Stimulated activated effector memory CD8-positive, alpha-beta T cell treated with anti-CD3 and anti-CD28 coated beads, Interleukin-12 subunit alpha, Interleukin-12 subunit beta, amount 100 ng/mL, for 72 hours (primary cell): ENCODE measurements at regions not wholly inside any gene's neighbourhood (a gene's known extent, or its start where the extent isn't known, plus 50 kb on each side); places are given as distances from the start of the nearest gene placed in this dataset.

Experiments used
- ATAC-seq: fragments of 150-1000 bp; cut with Tn5 transposase; 2 replicates; pipeline ENCODE4 v1.10.0; 2021
- DNase-seq, 2 donors: peaks; one replicate each; pipeline ENCODE4 v3.0.0; 2021 to 2022; ENCODE audit warnings: low spot score in 2 of 2
- H3K27ac Mint-ChIP-seq: one replicate; pipeline ENCODE4 v1.8.0; 2022; ENCODE audit warnings: mild to moderate bottlenecking, mixed read lengths
- H3K36me3 Mint-ChIP-seq: one replicate; pipeline ENCODE4 v1.8.0; 2022; ENCODE audit warnings: mild to moderate bottlenecking, mixed read lengths
- H3K4me1 Mint-ChIP-seq: one replicate; pipeline ENCODE4 v1.8.0; 2022; ENCODE audit warnings: mixed read lengths
- H3K4me3 Mint-ChIP-seq: one replicate; pipeline ENCODE4 v1.8.0; 2022; ENCODE audit warnings: mild to moderate bottlenecking, mixed read lengths
- H3K9me3 Mint-ChIP-seq: one replicate; pipeline ENCODE4 v1.8.0; 2022; ENCODE audit warnings: mixed read lengths

DNA sequence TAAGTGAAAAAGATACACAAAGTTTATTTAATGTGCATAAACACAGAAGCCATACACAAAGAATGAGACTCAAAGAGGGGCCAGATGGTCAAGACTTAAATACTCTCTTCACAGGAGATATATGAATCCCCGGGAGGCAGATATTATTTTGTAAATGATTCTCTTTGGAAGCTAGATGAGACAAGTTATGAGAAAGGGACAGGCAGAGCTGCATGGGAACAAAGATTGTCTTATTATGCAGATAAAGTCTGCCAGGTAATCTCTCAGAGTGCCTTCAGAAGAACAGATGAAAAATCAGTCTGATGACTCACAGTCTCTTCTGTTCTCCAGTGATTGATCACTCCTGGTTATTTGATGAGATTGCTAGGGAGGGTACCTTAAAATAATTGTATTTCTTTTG lies 89.0 kb downstream of the NAF1 start:
- no peak for ATAC-seq
- H3K36me3 Mint-ChIP-seq: no peaks in the 10 kb centered on the region
- no peaks in the 10 kb centered on the region for H3K9me3 Mint-ChIP-seq
- H3K27ac Mint-ChIP-seq: no peak overlapping the region
- no peak overlapping the region for H3K4me3 Mint-ChIP-seq
- DNase-seq: no peak
- no peaks in the 10 kb centered on the region for H3K4me1 Mint-ChIP-seq

DNA sequence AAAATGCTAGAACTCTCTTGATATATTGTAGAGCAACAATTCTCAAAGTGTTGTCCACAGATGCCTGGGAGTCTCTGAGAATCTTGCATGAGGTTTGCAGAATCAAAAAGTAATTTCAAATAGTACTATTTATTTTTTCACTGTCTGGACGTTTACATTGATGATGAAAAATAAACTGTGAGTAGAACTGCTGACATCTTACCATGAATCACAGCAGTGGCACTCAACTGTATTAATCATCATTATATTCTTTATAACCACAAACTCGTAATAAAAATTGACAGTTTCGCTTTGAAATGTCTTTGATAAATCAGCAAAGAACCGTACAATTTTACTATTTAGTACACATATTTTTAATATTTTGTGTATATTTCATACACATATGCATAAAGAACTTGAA lies 94.5 kb downstream of the NAF1 start:
- no peak overlapping the region for H3K4me3 Mint-ChIP-seq
- ATAC-seq (no peak), DNase-seq (no peak)
- H3K27ac Mint-ChIP-seq: no peak overlapping the region
- no peaks in the 10 kb centered on the region for H3K36me3 Mint-ChIP-seq
- no peaks in the 10 kb centered on the region for H3K4me1 Mint-ChIP-seq
- no peaks in the 10 kb centered on the region for H3K9me3 Mint-ChIP-seq

DNA sequence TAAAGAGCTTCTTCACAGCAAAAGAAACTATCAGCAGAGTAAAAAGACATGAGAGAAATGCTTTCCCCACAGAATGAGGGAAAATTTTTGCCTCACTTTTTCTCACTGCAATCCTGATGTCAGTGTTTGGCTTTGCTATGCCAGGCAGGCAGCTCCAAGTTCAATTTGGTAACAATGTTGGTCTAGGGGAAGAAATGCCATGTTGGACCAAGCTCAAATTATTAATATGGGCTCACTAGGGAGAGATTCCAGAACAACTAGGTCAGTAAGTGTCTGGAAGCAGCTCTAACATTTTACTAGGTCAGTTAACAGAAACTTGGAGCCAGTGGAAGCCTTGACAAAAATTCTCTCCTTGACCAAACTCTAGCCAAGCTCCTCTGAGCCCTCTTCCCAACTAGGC lies 95.4 kb downstream of the NAF1 start:
- H3K9me3 Mint-ChIP-seq: no peaks in the 10 kb centered on the region
- H3K4me3 Mint-ChIP-seq: no peak overlapping the region
- no peaks in the 10 kb centered on the region for H3K4me1 Mint-ChIP-seq
- no peaks in the 10 kb centered on the region for H3K36me3 Mint-ChIP-seq
- no peak for ATAC-seq
- DNase-seq: no peak
- H3K27ac Mint-ChIP-seq: no peak overlapping the region

DNA sequence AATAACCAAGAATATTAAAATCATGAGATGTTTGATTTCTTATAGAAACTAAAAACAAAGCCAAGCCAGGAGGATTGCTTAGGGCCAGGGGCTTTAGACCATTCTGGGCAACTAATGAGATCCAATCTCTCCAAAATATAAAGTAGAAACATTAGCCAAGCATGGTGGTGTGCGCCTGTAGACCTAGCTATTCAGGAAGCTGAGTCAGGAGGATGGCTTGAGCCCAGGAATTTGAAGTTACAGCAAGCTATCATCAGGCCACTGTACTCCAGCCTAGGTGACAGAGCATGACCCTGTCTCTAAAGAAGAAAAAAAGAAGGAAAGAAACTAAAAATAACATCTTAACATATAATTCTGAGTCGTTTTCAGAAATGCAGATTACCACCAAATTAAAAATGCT lies 96.7 kb downstream of the NAF1 start:
- Mint-ChIP-seq H3K9me3 (no peaks in the 10 kb centered on the region), H3K27ac (no peak overlapping the region), H3K4me3 (no peak overlapping the region), H3K4me1 (no peaks in the 10 kb centered on the region), H3K36me3 (no peaks in the 10 kb centered on the region)
- DNase-seq (no peak), ATAC-seq (no peak)

DNA sequence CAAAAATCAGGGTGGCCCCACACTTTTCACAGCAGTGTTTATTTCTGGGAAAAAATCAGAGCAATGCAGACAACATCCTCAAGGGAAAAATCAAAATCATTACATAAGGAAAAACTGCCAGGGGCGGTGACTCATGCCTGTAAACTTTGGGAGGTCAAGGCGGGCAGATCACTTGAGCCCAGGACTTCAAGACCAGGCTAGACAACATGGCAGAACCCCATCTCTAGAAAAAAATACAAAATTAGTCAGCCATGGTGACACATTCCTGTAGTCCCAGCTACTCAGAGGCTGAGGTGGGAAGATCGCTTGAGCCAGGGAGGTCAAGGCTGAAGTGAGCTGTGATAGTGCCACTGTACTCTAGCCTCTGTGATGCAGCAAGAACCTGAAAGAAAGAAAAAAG lies 102.8 kb downstream of the NAF1 start:
- no peak for ATAC-seq
- Mint-ChIP-seq H3K4me3 (no peak overlapping the region), H3K36me3 (no peaks in the 10 kb centered on the region), H3K9me3 (no peaks in the 10 kb centered on the region), H3K4me1 (no peaks in the 10 kb centered on the region), H3K27ac (no peak overlapping the region)
- no peak for DNase-seq

DNA sequence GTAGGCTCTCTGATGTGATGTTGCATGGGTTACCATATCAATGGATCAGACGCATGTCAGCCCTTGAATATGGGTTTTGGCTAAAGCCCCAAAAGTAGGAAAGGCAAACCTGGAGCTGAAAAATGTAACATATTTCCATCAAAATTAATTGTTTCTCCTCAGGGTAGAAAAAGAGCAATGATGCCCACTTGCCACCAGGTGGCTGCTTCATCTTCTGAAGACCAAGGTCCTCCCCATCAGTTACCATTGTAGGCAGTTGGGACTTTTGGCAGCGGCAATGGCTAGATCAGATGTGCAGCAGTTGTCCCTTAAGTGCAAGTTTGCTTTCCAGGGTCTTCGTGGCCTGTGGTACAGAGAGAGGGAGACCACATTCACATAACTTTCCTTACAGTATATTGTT lies 118.2 kb downstream of the NAF1 start:
- H3K27ac Mint-ChIP-seq: no peak overlapping the region
- DNase-seq: no peak
- no peaks in the 10 kb centered on the region for H3K9me3 Mint-ChIP-seq
- H3K4me3 Mint-ChIP-seq: no peak overlapping the region
- no peaks in the 10 kb centered on the region for H3K36me3 Mint-ChIP-seq
- H3K4me1 Mint-ChIP-seq: no peaks in the 10 kb centered on the region
- no peak for ATAC-seq

DNA sequence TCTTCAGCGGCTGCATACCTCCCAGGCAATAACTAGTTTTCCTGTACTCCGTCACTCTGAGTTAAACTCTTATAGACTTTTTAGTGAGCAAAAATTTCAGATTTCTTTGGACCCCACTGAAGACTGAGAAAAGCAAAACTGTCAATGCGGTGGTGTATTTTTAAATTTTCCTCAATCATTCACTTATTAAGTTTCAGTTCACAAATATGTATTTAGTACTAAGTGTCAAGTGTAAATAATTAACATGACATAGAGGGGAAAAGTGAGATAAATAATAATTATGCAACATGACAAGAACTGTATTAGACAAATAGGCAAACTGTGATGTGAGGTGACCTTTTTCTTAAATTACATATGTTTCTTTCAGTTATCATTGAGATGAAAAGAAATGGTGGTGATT lies 124.4 kb downstream of the NAF1 start:
- H3K9me3 Mint-ChIP-seq: peaks cover 6% of the 10 kb centered on the region
- no peak for DNase-seq
- H3K4me1 Mint-ChIP-seq: no peaks in the 10 kb centered on the region
- no peaks in the 10 kb centered on the region for H3K36me3 Mint-ChIP-seq
- H3K27ac Mint-ChIP-seq: no peak overlapping the region
- H3K4me3 Mint-ChIP-seq: no peak overlapping the region
- ATAC-seq: no peak

DNA sequence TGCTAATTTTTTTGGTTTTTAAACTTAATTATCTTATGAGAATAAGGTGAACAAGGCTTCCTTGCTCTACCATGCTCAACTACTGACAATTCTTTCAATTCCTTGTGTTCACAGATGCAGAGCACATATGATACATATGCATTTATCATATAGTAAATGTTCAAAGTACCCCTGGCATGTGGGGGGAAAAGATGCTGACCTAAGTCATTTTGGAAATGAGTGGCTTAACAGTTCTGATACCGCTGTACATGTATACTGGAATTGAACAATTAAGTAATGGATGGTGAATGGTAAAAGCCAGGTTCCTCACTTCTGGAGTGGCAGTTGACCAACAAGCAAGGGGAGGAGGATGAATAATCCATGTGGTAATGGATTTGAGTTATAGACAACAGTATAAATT lies 149.6 kb downstream of the NAF1 start:
- H3K9me3 Mint-ChIP-seq: peaks cover under 1% of the 10 kb centered on the region
- H3K4me1 Mint-ChIP-seq: no peaks in the 10 kb centered on the region
- ATAC-seq: no peak
- DNase-seq: no peak
- no peak overlapping the region for H3K27ac Mint-ChIP-seq
- H3K4me3 Mint-ChIP-seq: no peak overlapping the region
- no peaks in the 10 kb centered on the region for H3K36me3 Mint-ChIP-seq

DNA sequence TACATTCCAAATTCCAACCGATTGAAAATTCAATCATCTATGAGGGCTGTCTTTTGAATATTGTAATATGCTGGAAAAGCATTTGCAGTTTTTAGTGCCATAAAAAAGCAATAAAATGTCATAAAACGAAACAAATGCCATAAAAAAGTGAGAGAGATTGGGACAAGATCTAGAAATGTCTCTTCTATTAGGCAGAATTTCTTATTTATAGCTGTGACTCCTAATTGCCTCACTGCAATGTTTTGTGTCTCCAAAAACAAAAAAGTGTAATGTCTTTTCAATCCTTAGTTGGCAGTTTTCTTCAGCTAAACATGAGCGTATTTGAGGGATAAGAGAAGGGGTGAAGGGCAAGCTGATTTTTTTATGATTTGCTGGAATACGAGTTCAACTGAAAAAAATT lies 153.9 kb downstream of the NAF1 start:
- no peaks in the 10 kb centered on the region for H3K36me3 Mint-ChIP-seq
- peaks cover 7% of the 10 kb centered on the region for H3K9me3 Mint-ChIP-seq
- ATAC-seq (no peak), DNase-seq (no peak)
- no peaks in the 10 kb centered on the region for H3K4me1 Mint-ChIP-seq
- no peak overlapping the region for H3K4me3 Mint-ChIP-seq
- H3K27ac Mint-ChIP-seq: no peak overlapping the region

DNA sequence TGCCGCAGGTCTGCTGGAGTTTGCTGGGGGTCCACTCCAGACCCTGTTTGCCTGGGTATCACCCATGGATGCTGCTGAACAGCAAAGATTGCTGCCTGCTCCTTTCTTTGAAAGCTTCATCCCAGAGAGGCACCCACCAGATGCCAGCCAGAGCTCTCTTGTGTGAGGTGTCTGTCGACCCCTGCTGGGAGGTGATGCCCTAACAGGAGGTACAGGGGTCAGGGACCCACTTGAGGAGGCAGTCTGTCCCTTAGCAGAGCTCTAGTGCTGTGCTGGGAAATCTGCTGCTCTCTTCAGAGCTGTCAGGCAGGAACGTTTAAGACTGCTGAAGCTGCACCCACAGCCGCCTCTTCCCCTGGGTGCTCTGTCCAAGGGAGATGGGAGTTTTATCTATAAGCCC lies 162.7 kb downstream of the NAF1 start:
- no peak for ATAC-seq
- no peak for DNase-seq
- no peak overlapping the region for H3K4me3 Mint-ChIP-seq
- peaks cover 11% of the 10 kb centered on the region for H3K9me3 Mint-ChIP-seq
- H3K4me1 Mint-ChIP-seq: no peaks in the 10 kb centered on the region
- H3K27ac Mint-ChIP-seq: no peak overlapping the region
- no peaks in the 10 kb centered on the region for H3K36me3 Mint-ChIP-seq

DNA sequence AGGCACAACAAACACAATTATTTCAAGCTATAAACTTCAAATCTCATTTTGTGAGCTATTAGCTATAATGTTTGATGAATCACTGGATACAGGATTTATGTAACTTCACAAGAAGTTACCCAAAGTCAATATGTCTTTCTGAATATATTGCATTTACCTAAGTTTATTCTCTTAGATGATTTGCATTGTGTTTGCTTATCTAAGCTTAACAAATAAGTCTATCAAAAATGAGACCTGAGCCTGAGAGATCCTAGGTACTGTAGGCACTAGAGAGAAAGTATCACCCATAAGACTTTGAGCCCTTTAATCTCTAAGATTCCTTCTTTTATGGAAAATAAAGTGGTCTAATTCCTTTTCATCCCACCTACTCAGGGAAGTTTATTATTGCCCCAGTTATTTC lies 178.2 kb downstream of the NAF1 start:
- H3K9me3 Mint-ChIP-seq: no peaks in the 10 kb centered on the region
- no peaks in the 10 kb centered on the region for H3K36me3 Mint-ChIP-seq
- H3K4me3 Mint-ChIP-seq: no peak overlapping the region
- DNase-seq: no peak
- H3K27ac Mint-ChIP-seq: no peak overlapping the region
- no peaks in the 10 kb centered on the region for H3K4me1 Mint-ChIP-seq
- no peak for ATAC-seq

DNA sequence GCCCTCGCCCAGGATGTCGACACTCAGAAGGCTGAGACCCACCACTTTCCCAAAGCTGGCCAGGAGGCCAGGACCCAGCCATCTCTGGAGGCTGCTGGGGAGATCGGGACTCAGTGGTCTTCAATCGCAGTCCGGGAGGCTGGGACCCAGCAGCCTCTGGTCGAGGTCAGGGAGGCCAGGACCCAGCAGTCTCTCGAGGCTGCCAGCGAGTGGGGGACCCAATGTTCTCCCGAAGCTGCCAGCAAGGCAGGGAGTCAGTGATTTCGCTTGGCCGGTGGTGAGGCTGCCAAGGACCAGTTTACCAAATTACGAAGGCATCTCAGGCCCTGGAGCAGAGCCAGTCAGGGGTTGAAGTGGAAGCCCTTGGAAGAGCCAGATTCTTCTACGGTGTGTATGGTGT lies 181.6 kb downstream of the NAF1 start:
- Mint-ChIP-seq H3K27ac (no peak overlapping the region), H3K9me3 (peaks cover 3% of the 10 kb centered on the region), H3K36me3 (no peaks in the 10 kb centered on the region), H3K4me1 (no peaks in the 10 kb centered on the region), H3K4me3 (no peak overlapping the region)
- DNase-seq (no peak), ATAC-seq (no peak)

DNA sequence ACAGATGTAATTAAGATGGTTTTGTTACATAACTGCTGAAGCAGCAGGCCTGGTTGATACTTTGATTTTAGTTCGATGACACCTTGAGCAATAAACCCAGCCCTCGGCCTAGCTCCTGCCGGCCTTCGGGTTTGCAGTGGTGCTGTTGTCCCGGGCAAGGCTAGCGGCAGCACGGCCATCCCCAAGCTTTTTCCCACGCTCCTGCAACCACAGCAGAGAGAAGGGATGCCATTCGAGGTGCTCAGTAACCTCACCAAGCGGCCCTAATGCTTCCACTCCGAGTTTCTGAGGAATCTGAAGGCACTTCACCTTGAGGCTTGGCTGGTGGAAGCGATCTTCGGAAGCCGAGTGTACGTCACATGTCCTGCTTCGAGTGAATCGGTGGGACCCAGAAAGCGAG lies 182.1 kb downstream of the NAF1 start:
- ATAC-seq: no peak
- Mint-ChIP-seq H3K36me3 (no peaks in the 10 kb centered on the region), H3K4me1 (no peaks in the 10 kb centered on the region), H3K27ac (no peak overlapping the region), H3K4me3 (no peak overlapping the region), H3K9me3 (peaks cover 3% of the 10 kb centered on the region)
- no peak for DNase-seq

DNA sequence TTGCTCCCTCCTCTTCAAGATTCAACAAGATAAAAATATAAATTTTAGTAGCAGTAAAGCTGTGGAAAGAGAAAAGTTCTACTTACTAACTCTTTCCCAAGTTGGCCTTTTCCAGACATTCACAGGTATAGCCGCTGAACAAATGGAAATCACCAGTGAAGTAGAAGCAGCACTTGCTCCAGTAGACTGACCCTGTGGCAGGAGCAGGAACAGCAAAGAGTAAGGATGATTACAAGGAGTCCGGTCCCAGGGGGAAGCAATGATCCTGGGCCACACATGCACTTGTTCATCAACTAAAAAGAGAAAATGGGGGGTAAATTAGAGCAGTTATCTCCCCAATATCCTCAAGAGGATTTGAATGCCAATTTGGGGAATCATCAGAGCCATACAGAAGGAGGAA lies 184.9 kb downstream of the NAF1 start:
- Mint-ChIP-seq H3K4me3 (no peak overlapping the region), H3K4me1 (no peaks in the 10 kb centered on the region), H3K27ac (no peak overlapping the region), H3K9me3 (peaks cover 3% of the 10 kb centered on the region), H3K36me3 (no peaks in the 10 kb centered on the region)
- ATAC-seq: no peak
- no peak for DNase-seq

DNA sequence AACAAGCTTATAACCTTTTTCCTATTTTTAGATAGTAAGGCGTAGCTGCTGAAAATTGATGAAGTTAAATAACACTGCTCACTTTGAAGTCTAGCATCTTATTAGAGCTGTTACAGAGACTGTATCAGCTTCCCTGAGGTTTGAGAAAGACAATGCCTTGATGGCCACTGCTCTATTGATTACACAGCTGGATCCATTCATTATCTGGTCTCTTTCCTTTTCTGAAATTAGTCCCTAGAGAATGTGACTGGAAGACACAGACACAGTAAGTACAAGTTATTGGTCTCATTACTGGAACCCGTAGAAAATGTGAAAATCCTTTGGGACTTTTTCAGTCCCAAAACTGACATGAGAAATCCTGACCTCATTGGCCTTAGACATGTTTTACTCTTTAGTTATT lies 188.3 kb downstream of the NAF1 start:
- ATAC-seq (no peak), DNase-seq (no peak)
- Mint-ChIP-seq H3K4me1 (no peaks in the 10 kb centered on the region), H3K36me3 (no peaks in the 10 kb centered on the region), H3K9me3 (peaks cover 3% of the 10 kb centered on the region), H3K27ac (no peak overlapping the region), H3K4me3 (no peak overlapping the region)

DNA sequence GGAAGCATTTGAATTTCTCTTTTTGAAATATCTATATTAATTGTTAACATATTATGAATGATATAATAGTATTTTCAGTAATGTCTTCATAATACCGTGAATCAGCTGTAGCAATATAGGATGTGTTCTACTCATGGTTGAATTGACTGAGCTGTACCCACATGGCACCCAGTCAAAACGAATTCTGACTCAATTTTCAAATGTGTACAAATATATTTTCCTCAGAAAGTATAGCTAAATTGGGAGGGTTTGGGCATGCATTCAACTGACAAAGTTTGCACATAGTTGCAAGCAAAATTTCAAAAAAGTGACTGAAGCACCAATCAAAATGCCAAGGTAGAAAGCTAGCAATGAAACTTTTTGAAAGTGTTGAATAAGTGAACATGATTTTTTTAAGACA lies 188.9 kb downstream of the NAF1 start:
- Mint-ChIP-seq H3K9me3 (peaks cover 3% of the 10 kb centered on the region), H3K36me3 (no peaks in the 10 kb centered on the region), H3K4me3 (no peak overlapping the region), H3K4me1 (no peaks in the 10 kb centered on the region), H3K27ac (no peak overlapping the region)
- no peak for DNase-seq
- ATAC-seq: no peak

DNA sequence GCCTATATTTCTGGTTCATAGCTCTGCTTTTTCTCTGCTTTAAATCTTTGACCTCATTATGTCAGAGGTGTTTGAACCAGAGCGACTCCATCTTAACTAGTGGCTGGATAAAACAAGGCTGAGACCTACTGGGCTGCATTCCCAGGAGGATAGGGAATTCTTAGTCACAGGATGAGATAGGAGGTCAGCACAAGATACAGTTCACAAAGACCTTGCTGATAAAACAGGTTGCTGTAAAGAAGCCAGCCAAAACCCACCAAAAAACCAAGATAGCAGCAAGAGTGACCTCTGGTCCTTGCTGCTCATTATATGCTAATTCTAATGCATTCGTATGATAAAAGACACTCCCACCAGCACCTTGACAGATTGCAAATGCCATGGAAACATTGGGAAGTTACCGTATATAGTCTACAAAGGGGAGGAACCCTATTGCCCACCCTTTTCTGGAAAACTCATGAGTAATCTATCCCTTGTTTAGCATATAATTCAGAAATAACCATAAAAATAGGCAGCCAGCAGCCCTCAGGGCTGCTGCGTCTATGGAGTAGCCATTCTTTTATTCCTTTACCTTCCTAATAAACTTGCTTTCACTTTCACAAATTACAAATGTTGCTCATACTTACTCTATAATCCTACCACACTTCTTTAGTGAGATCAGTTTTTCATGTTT lies 193.9 kb downstream of the NAF1 start:
- no peaks in the 10 kb centered on the region for H3K36me3 Mint-ChIP-seq
- H3K27ac Mint-ChIP-seq: no peak overlapping the region
- DNase-seq (no peak), ATAC-seq (no peak)
- H3K9me3 Mint-ChIP-seq: peaks cover 3% of the 10 kb centered on the region
- H3K4me3 Mint-ChIP-seq: no peak overlapping the region
- H3K4me1 Mint-ChIP-seq: no peaks in the 10 kb centered on the region
